ENCODE measurements at regions not wholly inside any gene's neighbourhood (a gene's known extent, or its start where the extent isn't known, plus 50 kb on each side); places are given as distances from the start of the nearest gene placed in this dataset.

DNA sequence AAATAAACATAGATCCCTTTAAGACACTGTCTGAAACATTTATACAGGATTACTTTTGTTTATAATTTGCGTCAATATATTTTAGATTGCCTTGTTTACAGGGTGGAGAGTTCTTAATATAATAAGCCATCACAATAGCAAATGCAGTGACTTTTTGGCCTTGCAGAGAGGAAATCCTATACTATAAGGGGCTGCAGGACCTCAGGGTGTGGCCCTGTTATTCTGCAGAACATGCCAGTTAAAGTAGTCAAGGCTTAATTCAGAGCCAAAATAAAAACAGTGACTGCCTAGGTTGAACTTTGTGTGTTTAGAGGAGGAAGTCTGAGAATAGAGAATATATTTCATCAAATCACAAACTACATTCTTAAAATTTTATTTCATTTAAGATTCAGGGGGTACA is 381.6 kb downstream of the DUSP6 start:
- FAIRE-seq (no peak), DNase-seq (ENCODE audit: low read depth, low spot score) (no peak)
- no peak overlapping the region for H3K4me2 ChIP-seq (ENCODE audit: control insufficient read depth, extremely low read depth, insufficient read depth, low read depth, low read length)
- H3K79me2 ChIP-seq (ENCODE audit: control insufficient read depth, insufficient read depth, low read length), result no peaks in the 10 kb centered on the region
- no peaks in the 10 kb centered on the region for H3K36me3 ChIP-seq (ENCODE audit: control insufficient read depth in 2 of 2, extremely low read depth in 1 of 2, insufficient read depth in 2 of 2, low read length in 2 of 2)
- no peaks in the 10 kb centered on the region for H3K4me1 ChIP-seq (ENCODE audit: control insufficient read depth, extremely low read depth, insufficient read depth, low read length)
- no peak overlapping the region for H2AFZ ChIP-seq (ENCODE audit: control insufficient read depth, low read length)
- H3K9me3 ChIP-seq (ENCODE audit: control insufficient read depth, low read depth, low read length), result no peaks in the 10 kb centered on the region
- H3K4me3 ChIP-seq (ENCODE audit: control insufficient read depth in 2 of 3, extremely low read depth in 1 of 3, insufficient read depth in 2 of 3, low read depth in 1 of 3, low read length in 3 of 3), result no peak overlapping the region
- no peaks in the 10 kb centered on the region for H3K27me3 ChIP-seq (ENCODE audit: control insufficient read depth, extremely low read depth, insufficient read depth, low read length)
- no peaks in the 10 kb centered on the region for H3K9me1 ChIP-seq (ENCODE audit: control insufficient read depth, extremely low read depth, insufficient read depth, low read length)
- TF ChIP-seq EZH2 (IDR thresholded peaks at IDR 0.05; ENCODE audit: low read length), result no peak
- TF ChIP-seq, protein P1, sequence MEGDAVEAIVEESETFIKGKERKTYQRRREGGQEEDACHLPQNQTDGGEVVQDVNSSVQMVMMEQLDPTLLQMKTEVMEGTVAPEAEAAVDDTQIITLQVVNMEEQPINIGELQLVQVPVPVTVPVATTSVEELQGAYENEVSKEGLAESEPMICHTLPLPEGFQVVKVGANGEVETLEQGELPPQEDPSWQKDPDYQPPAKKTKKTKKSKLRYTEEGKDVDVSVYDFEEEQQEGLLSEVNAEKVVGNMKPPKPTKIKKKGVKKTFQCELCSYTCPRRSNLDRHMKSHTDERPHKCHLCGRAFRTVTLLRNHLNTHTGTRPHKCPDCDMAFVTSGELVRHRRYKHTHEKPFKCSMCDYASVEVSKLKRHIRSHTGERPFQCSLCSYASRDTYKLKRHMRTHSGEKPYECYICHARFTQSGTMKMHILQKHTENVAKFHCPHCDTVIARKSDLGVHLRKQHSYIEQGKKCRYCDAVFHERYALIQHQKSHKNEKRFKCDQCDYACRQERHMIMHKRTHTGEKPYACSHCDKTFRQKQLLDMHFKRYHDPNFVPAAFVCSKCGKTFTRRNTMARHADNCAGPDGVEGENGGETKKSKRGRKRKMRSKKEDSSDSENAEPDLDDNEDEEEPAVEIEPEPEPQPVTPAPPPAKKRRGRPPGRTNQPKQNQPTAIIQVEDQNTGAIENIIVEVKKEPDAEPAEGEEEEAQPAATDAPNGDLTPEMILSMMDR (optimal IDR thresholded peaks at IDR 0.05 in 1 of 3, IDR thresholded peaks at IDR 0.05 in 1 of 3, conservative IDR thresholded peaks at IDR 0.05 in 1 of 3; ENCODE audit: extremely low read depth in 1 of 3, insufficient read depth in 2 of 3, low read length in 3 of 3), result no peak
- dilution Hi-C loops (cut with MboI; ENCODE audit: extremely low pct_ligation_motif_present, low sequenced_read_pairs), result no loop called here
- H3K27ac ChIP-seq (ENCODE audit: control insufficient read depth, insufficient read depth, low read length), result no peak overlapping the region
- no peak overlapping the region for H3K9ac ChIP-seq (ENCODE audit: control insufficient read depth, extremely low read depth, insufficient read depth, low read length)
- no peaks in the 10 kb centered on the region for H4K20me1 ChIP-seq (ENCODE audit: control insufficient read depth, extremely low read depth, insufficient read depth, low read length)

- Histone ChIP-seq H3K4me2 (ENCODE audit: control insufficient read depth, extremely low read depth, insufficient read depth, low read depth, low read length) (no peak overlapping the region), H3K79me2 (ENCODE audit: control insufficient read depth, insufficient read depth, low read length) (no peaks in the 10 kb centered on the region), H3K9ac (ENCODE audit: control insufficient read depth, extremely low read depth, insufficient read depth, low read length) (no peak overlapping the region), H3K4me3 (ENCODE audit: control insufficient read depth in 2 of 3, extremely low read depth in 1 of 3, insufficient read depth in 2 of 3, low read depth in 1 of 3, low read length in 3 of 3) (no peak overlapping the region), H3K27me3 (ENCODE audit: control insufficient read depth, extremely low read depth, insufficient read depth, low read length) (no peaks in the 10 kb centered on the region), H3K27ac (ENCODE audit: control insufficient read depth, insufficient read depth, low read length) (no peak overlapping the region), H3K4me1 (ENCODE audit: control insufficient read depth, extremely low read depth, insufficient read depth, low read length) (no peaks in the 10 kb centered on the region), H3K9me1 (ENCODE audit: control insufficient read depth, extremely low read depth, insufficient read depth, low read length) (no peaks in the 10 kb centered on the region), H3K36me3 (ENCODE audit: control insufficient read depth in 2 of 2, extremely low read depth in 1 of 2, insufficient read depth in 2 of 2, low read length in 2 of 2) (no peaks in the 10 kb centered on the region), H4K20me1 (ENCODE audit: control insufficient read depth, extremely low read depth, insufficient read depth, low read length) (no peaks in the 10 kb centered on the region), H3K9me3 (ENCODE audit: control insufficient read depth, low read depth, low read length) (no peaks in the 10 kb centered on the region), H2AFZ (ENCODE audit: control insufficient read depth, low read length) (no peak overlapping the region)
- dilution Hi-C loops (cut with MboI; ENCODE audit: extremely low pct_ligation_motif_present, low sequenced_read_pairs), result no loop called here
- no peak for DNase-seq (ENCODE audit: low read depth, low spot score)
- TF ChIP-seq, protein P1 (optimal IDR thresholded peaks at IDR 0.05 in 1 of 3, IDR thresholded peaks at IDR 0.05 in 1 of 3, conservative IDR thresholded peaks at IDR 0.05 in 1 of 3; ENCODE audit: extremely low read depth in 1 of 3, insufficient read depth in 2 of 3, low read length in 3 of 3), result no peak
- no peak for TF ChIP-seq EZH2 (IDR thresholded peaks at IDR 0.05; ENCODE audit: low read length)
- FAIRE-seq, result no peak
Measured at GRCh38 chr12:88969127-88969526, 383.2 kb downstream of the DUSP6 start.
